HL-60 (cell line): ENCODE measurements at regions not wholly inside any gene's neighbourhood (a gene's known extent, or its start where the extent isn't known, plus 50 kb on each side); places are given as distances from the start of the nearest gene placed in this dataset.

Experiments
- CTCF ChIP-seq: IDR thresholded peaks from one replicate; pipeline ENCODE4 v1.5.1; 2011; ENCODE audit warnings: low read length, control low read depth, inconsistent platforms; ENCODE audit not compliant: insufficient read depth
- GABPA ChIP-seq: IDR thresholded peaks from 2 replicates; pipeline ENCODE4 v1.6.1; 2012; ENCODE audit warnings: low read depth
- POLR2AphosphoS5 ChIP-seq: IDR thresholded peaks from 2 replicates; pipeline ENCODE4 v1.6.1; 2012; ENCODE audit warnings: low read depth
- REST ChIP-seq: IDR thresholded peaks from 2 replicates; pipeline ENCODE4 v1.6.1; 2012; ENCODE audit warnings: low read depth; ENCODE audit not compliant: insufficient replicate concordance

- no peak for TF ChIP-seq CTCF
- no peak for TF ChIP-seq POLR2AphosphoS5
- no peak for TF ChIP-seq REST
- no peak for TF ChIP-seq GABPA
Measured at GRCh38 chr10:108771106-108771505, 1152.2 kb downstream of the XPNPEP1 start.
